RWPE2 (cell line): ENCODE measurements at regions not wholly inside any gene's neighbourhood (a gene's known extent, or its start where the extent isn't known, plus 50 kb on each side); places are given as distances from the start of the nearest gene placed in this dataset.
A peak's percentile ranks its signal among the peaks of the same experiment; 100 is the strongest.

Experiments
- ATAC-seq: fragments of 200-7000 bp; cut with Tn5 transposase; 3 replicates; pipeline ENCODE4 v1.9.1; 2021; ENCODE audit warnings: low read depth
- DNase-seq: peaks from one replicate; pipeline ENCODE4 v3.0.0-alpha.2; 2020; ENCODE audit warnings: low spot score
- H3K27ac ChIP-seq: fragments of 450-650 bp; 2 replicates; pipeline ENCODE4 v1.5.1; 2017; ENCODE audit warnings: mild to moderate bottlenecking; ENCODE audit not compliant: poor library complexity, severe bottlenecking
- H3K27me3 ChIP-seq: fragments of 250-450 bp; sonication (Bioruptor Pico); 2 replicates; pipeline ENCODE4 v1.5.1; 2021; ENCODE audit warnings: mild to moderate bottlenecking, moderate library complexity; ENCODE audit not compliant: insufficient read depth, poor library complexity, severe bottlenecking
- H3K36me3 ChIP-seq: fragments of 250-450 bp; sonication (Bioruptor Pico); 2 replicates; pipeline ENCODE4 v1.5.1; 2020; ENCODE audit warnings: low read depth, mild to moderate bottlenecking, moderate library complexity
- H3K4me1 ChIP-seq: fragments of 250-450 bp; sonication (Bioruptor Pico); 2 replicates; pipeline ENCODE4 v1.5.1; 2021; ENCODE audit warnings: mild to moderate bottlenecking, moderate library complexity; ENCODE audit not compliant: insufficient read depth, poor library complexity, severe bottlenecking
- H3K4me3 ChIP-seq: fragments of 250-450 bp; sonication (Bioruptor Pico); 2 replicates; pipeline ENCODE4 v1.5.1; 2021; ENCODE audit warnings: mild to moderate bottlenecking, moderate library complexity; ENCODE audit not compliant: severe bottlenecking
- H3K9me3 ChIP-seq: fragments of 250-450 bp; sonication (Bioruptor Pico); 2 replicates; pipeline ENCODE4 v1.5.1; 2021; ENCODE audit warnings: mild to moderate bottlenecking, moderate library complexity; ENCODE audit not compliant: severe bottlenecking
- TF ChIP-seq, protein P1 (sequence below): fragments of 450-650 bp; IDR thresholded peaks from one replicate; pipeline ENCODE4 v1.5.1; 2017; ENCODE audit warnings: mild to moderate bottlenecking, moderate library complexity; ENCODE audit not compliant: poor library complexity, severe bottlenecking

DNA sequence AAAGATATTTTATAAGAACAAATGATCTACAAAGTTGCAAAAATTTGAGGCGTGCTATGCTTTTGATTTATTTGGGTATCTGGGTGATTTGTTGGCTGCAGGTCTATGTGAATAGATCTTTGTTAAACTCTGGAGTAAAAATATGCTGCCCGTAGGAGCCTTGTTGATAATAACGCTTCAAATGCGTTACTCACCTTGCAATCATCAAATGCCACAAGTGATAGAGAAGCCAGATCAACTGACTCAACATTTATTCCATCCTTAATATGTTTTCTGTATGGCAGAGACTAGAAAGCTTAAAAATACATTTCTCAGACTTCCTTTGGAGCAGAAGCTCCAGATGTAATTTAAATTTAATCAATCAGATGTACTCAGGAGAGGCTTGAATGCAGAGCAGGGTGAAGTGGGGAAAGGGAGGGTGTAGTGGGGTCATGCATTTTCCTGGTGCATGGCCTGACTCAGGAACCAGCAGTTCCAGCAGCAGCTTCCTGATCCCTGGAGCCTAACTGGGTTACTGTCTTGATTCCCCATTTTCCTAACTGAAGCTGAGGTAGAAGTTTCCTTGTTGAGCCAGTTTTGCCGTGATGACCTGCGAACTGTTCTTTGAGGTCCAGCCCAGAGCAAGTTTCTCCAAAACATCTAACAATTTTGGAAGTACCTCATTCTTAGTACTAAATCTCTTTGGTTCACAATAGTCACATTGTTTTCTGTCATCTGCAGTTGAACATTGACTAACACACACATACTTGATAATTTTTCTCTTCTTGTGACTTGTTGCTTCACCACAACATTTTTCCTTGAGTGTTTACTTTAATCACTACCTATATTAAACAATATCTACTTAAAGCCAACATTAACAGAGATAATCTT, 284.7 kb upstream of the CWC22 start:
- H3K4me3 ChIP-seq = no peak overlapping the region
- no peaks in the 10 kb centered on the region for H3K27me3 ChIP-seq
- H3K36me3 ChIP-seq = no peaks in the 10 kb centered on the region
- peaks cover 13% of the 10 kb centered on the region for H3K4me1 ChIP-seq
- TF ChIP-seq, protein P1, sequence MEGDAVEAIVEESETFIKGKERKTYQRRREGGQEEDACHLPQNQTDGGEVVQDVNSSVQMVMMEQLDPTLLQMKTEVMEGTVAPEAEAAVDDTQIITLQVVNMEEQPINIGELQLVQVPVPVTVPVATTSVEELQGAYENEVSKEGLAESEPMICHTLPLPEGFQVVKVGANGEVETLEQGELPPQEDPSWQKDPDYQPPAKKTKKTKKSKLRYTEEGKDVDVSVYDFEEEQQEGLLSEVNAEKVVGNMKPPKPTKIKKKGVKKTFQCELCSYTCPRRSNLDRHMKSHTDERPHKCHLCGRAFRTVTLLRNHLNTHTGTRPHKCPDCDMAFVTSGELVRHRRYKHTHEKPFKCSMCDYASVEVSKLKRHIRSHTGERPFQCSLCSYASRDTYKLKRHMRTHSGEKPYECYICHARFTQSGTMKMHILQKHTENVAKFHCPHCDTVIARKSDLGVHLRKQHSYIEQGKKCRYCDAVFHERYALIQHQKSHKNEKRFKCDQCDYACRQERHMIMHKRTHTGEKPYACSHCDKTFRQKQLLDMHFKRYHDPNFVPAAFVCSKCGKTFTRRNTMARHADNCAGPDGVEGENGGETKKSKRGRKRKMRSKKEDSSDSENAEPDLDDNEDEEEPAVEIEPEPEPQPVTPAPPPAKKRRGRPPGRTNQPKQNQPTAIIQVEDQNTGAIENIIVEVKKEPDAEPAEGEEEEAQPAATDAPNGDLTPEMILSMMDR = no peak
- DNase-seq (no peak), ATAC-seq (peak; percentile 91)
- H3K9me3 ChIP-seq = no peaks in the 10 kb centered on the region
- peak overlapping the region; percentile 50 for H3K27ac ChIP-seq

DNA sequence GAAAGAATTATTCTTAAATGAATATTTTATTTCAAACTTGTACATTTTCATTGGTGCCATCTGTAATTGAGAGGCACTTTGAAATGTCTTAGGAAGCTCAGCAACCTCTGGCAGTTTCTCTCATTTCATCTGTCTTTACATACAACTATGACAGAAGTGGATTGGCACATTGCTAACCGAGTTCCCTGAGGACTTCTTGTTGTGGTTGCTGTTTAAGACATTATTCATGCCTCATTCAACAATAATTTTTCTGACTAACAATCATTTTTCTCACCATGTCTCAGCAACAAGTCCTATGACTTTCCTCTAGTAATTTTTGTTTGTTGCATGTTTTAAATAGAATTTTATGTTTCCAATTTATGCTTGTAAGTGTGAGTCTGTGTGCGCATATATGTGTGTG, 284.0 kb upstream of the CWC22 start:
- H3K4me3 ChIP-seq = no peak overlapping the region
- DNase-seq = no peak
- no peaks in the 10 kb centered on the region for H3K9me3 ChIP-seq
- no peaks in the 10 kb centered on the region for H3K36me3 ChIP-seq
- H3K4me1 ChIP-seq = peaks cover 13% of the 10 kb centered on the region
- TF ChIP-seq, protein P1 = no peak
- peak overlapping the region; percentile 50 for H3K27ac ChIP-seq
- no peaks in the 10 kb centered on the region for H3K27me3 ChIP-seq
- ATAC-seq = peak; percentile 79

DNA sequence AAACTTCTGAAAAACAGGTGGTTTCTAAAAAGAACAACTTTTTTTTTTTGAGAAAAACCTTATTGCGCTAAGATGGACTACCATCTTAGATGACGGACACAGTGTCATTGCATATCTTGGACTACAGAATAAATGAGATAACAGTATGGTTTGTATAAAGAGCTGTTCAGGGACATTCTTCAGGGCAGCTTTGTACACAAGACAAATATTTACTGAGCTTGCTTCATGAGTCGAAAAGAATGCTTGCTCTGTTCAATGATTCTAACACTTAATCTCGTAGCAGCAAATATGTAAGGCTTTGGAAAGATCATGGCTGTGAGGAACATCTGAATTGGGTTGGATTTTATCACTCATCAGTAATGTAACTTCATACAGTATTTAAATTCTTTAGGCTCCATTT, 282.5 kb upstream of the CWC22 start:
- peaks cover 13% of the 10 kb centered on the region for H3K4me1 ChIP-seq
- TF ChIP-seq, protein P1 = no peak
- DNase-seq (no peak), ATAC-seq (no peak)
- H3K4me3 ChIP-seq = no peak overlapping the region
- no peaks in the 10 kb centered on the region for H3K36me3 ChIP-seq
- H3K27me3 ChIP-seq = no peaks in the 10 kb centered on the region
- no peaks in the 10 kb centered on the region for H3K9me3 ChIP-seq
- H3K27ac ChIP-seq = no peak overlapping the region

DNA sequence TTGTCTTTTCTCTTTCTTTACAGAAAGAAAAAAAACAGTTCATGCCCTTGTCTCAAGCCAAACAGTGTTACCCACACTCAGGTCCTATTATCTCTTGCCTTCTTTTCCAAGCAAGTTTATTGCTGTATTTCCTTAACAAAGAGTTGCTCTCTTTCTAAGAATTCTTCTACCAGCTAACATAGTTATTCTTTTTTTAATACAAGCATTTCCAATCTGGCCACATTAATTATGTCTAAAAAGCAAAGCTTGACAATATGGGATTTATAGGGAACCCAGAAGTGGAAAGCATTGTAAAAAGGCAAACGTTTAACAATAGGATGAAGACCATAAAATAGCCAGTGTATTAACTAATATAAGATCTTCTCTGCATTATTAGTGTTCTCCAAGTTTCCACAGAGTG, 272.5 kb upstream of the CWC22 start:
- H3K36me3 ChIP-seq = no peaks in the 10 kb centered on the region
- ATAC-seq (no peak), DNase-seq (no peak)
- H3K4me1 ChIP-seq = no peaks in the 10 kb centered on the region
- no peak overlapping the region for H3K4me3 ChIP-seq
- H3K27me3 ChIP-seq = no peaks in the 10 kb centered on the region
- H3K9me3 ChIP-seq = no peaks in the 10 kb centered on the region
- TF ChIP-seq, protein P1 = no peak
- no peak overlapping the region for H3K27ac ChIP-seq

DNA sequence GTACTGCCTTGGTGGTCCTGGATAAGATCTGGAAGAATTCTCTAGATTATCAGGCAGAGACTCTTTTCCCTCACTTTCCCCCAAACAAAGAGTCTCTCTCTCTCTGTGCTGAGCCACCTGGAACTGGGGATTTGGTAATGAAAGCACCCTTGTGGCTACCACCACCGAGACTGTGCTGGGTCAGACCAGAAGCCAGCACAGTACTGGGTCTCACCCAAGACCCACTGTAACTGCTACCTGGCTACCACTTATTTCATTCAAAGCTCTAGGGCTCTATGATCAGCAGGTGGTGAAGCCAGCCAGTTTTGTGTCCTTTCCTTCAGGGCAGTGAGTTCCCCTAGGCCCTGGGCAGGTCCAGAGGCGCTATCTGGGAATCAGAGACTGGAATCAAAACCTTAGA, 269.6 kb upstream of the CWC22 start:
- Histone ChIP-seq H3K36me3 (no peaks in the 10 kb centered on the region), H3K9me3 (no peaks in the 10 kb centered on the region), H3K27ac (no peak overlapping the region), H3K4me3 (no peak overlapping the region), H3K27me3 (no peaks in the 10 kb centered on the region), H3K4me1 (no peaks in the 10 kb centered on the region)
- ATAC-seq (no peak), DNase-seq (no peak)
- TF ChIP-seq, protein P1 = no peak
